Adrenal gland (tissue), 5 donors: ENCODE measurements at regions not wholly inside any gene's neighbourhood (a gene's known extent, or its start where the extent isn't known, plus 50 kb on each side); places are given as distances from the start of the nearest gene placed in this dataset.

ENCODE experiments used
- POLR2A ChIP-seq, 2 donors: fragments of 450-650 bp; IDR thresholded peaks; one replicate each; pipeline ENCODE4 v1.6.1; 2017; ENCODE audit warnings: antibody characterized with exemption in 2 of 2, mild to moderate bottlenecking in 2 of 2, moderate library complexity in 1 of 2
- TF ChIP-seq, protein P1 (sequence below), 6 experiments: fragments of 450-650 bp in 4 of 6; fragments of 200-600 bp in 2 of 6; sonication (generic) in 1 of 6; IDR thresholded peaks; 1 replicate in 5 of 6; 2 replicates in 1 of 6; pipeline versions ENCODE4 v1.5.1 to v1.8.0; 2016 to 2021; ENCODE audit warnings: antibody characterized with exemption in 6 of 6, mild to moderate bottlenecking in 2 of 6, moderate library complexity in 1 of 6
- donor health status: DM: no; HTN: no; CAD: no.

DNA sequence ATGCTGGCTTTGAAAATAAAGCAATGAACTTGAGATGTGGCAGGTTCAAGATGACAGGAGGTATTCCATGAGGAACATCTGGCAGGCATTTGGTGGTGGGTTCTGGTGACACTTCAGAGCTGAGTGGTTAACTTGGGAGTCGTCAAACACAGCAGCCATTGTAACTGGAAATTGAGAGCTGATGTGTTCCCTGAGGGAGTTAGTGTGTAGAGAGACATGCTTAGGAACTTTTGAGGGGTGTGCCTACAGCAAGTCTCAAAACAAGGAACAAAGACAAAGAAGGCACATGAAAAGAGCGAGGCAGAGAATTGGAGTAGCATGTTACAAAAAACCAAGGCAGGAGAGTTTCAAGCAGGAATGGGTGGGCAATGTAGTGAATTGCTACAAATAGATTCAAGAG lies 53.9 kb upstream of the KL start:
- TF ChIP-seq, protein P1, sequence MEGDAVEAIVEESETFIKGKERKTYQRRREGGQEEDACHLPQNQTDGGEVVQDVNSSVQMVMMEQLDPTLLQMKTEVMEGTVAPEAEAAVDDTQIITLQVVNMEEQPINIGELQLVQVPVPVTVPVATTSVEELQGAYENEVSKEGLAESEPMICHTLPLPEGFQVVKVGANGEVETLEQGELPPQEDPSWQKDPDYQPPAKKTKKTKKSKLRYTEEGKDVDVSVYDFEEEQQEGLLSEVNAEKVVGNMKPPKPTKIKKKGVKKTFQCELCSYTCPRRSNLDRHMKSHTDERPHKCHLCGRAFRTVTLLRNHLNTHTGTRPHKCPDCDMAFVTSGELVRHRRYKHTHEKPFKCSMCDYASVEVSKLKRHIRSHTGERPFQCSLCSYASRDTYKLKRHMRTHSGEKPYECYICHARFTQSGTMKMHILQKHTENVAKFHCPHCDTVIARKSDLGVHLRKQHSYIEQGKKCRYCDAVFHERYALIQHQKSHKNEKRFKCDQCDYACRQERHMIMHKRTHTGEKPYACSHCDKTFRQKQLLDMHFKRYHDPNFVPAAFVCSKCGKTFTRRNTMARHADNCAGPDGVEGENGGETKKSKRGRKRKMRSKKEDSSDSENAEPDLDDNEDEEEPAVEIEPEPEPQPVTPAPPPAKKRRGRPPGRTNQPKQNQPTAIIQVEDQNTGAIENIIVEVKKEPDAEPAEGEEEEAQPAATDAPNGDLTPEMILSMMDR (IDR thresholded peaks at IDR 0.05): no peak
- TF ChIP-seq POLR2A (IDR thresholded peaks at IDR 0.05): no peak
